Parathyroid adenoma (tissue), 2 donors: ENCODE measurements at regions not wholly inside any gene's neighbourhood (a gene's known extent, or its start where the extent isn't known, plus 50 kb on each side); places are given as distances from the start of the nearest gene placed in this dataset.

ENCODE experiments used
- H2AFZ ChIP-seq: fragments of 300-600 bp; sonication (generic); one replicate; pipeline ENCODE4 v1.7.0; 2017; ENCODE audit warnings: antibody characterized with exemption, mild to moderate bottlenecking
- H3K27ac ChIP-seq: fragments of 300-600 bp; sonication (generic); one replicate; pipeline ENCODE4 v1.7.0; 2017
- H3K27me3 ChIP-seq: fragments of 300-600 bp; sonication (generic); one replicate; pipeline ENCODE4 v1.7.0; 2017; ENCODE audit warnings: low read length; ENCODE audit not compliant: control insufficient read depth, insufficient read depth
- H3K36me3 ChIP-seq: fragments of 300-600 bp; sonication (generic); one replicate; pipeline ENCODE4 v1.7.0; 2017; ENCODE audit warnings: low read length; ENCODE audit not compliant: control insufficient read depth, insufficient read depth
- H3K4me1 ChIP-seq: fragments of 300-600 bp; sonication (generic); one replicate; pipeline ENCODE4 v1.7.0; 2017; ENCODE audit warnings: control low read depth
- H3K4me2 ChIP-seq: fragments of 300-600 bp; sonication (generic); one replicate; pipeline ENCODE4 v1.7.0; 2017; ENCODE audit warnings: low read length
- H3K4me3 ChIP-seq: fragments of 300-600 bp; sonication (generic); one replicate; pipeline ENCODE4 v1.7.0; 2017; ENCODE audit warnings: low read depth, low read length
- H3K79me2 ChIP-seq: fragments of 300-600 bp; sonication (generic); one replicate; pipeline ENCODE4 v1.7.0; 2017; ENCODE audit warnings: control low read depth
- H3K9ac ChIP-seq: fragments of 300-600 bp; sonication (generic); one replicate; pipeline ENCODE4 v1.7.0; 2017; ENCODE audit warnings: mild to moderate bottlenecking
- H3K9me3 ChIP-seq: fragments of 300-600 bp; sonication (generic); one replicate; pipeline ENCODE4 v1.7.0; 2017; ENCODE audit warnings: low read length; ENCODE audit not compliant: control insufficient read depth
- TF ChIP-seq, protein P1 (sequence below): fragments of 300-600 bp; sonication (generic); IDR thresholded peaks from one replicate; pipeline ENCODE4 v1.7.0; 2017; ENCODE audit warnings: antibody characterized with exemption, mild to moderate bottlenecking
- donor health status: primary hyperparathyroidism.

DNA sequence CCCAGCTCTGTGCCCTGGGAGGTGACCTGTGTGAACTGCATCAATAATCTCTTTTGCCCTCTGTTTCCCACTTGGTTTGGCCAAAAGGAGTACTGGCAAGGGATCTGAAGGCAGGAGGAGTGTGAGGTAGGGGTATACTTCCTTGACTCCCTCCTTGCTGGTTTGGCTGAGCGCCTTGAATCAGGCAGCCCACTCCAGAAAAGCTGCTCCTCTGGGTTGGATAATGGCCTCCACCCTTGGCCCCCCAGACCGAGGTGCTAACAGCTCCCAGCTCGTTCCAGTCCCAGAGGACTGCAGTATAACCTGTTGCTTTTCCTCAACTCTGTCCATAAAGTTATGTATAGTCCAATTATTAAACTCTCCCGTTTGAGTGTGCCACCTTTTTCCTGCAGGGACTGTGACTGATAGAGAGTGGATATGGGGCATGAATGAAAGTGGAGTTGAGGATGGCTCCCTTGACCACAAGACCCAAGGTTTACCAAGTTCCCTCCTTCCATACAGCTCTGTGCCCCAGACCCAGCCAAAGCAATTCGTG is 88.2 kb upstream of the HAND1 start:
- no peaks in the 10 kb centered on the region for H3K36me3 ChIP-seq

DNA sequence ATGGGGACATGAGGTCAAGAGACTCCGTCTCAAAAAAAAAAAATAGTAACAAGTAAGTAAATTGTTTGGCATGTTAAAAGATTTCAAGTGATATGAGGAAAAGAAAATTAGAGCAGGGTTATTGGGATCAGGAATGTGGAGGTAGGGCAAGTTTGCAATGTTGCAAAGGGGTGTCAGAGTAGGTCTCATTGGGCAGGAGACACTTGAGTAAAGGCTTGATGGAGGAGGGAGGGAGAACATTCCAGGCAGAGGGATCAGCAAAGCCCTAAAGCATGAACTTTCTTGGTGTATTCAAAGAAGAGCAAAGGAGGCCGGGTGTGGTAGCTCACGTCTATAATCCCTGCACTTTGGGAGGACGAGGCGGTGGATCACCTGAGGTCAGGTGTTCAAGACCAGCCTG is 87.1 kb upstream of the HAND1 start:
- Histone ChIP-seq H3K79me2 (no peaks in the 10 kb centered on the region), H3K4me3 (no peak overlapping the region), H3K4me2 (no peak overlapping the region), H3K4me1 (no peaks in the 10 kb centered on the region), H3K27me3 (no peaks in the 10 kb centered on the region), H3K9ac (no peak overlapping the region), H3K9me3 (no peaks in the 10 kb centered on the region), H2AFZ (no peak overlapping the region), H3K36me3 (no peaks in the 10 kb centered on the region), H3K27ac (no peak overlapping the region)
- TF ChIP-seq, protein P1, sequence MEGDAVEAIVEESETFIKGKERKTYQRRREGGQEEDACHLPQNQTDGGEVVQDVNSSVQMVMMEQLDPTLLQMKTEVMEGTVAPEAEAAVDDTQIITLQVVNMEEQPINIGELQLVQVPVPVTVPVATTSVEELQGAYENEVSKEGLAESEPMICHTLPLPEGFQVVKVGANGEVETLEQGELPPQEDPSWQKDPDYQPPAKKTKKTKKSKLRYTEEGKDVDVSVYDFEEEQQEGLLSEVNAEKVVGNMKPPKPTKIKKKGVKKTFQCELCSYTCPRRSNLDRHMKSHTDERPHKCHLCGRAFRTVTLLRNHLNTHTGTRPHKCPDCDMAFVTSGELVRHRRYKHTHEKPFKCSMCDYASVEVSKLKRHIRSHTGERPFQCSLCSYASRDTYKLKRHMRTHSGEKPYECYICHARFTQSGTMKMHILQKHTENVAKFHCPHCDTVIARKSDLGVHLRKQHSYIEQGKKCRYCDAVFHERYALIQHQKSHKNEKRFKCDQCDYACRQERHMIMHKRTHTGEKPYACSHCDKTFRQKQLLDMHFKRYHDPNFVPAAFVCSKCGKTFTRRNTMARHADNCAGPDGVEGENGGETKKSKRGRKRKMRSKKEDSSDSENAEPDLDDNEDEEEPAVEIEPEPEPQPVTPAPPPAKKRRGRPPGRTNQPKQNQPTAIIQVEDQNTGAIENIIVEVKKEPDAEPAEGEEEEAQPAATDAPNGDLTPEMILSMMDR, result no peak

More for the DNA sequence above, 88.2 kb upstream of the HAND1 start:
- Histone ChIP-seq H3K4me3 (no peak overlapping the region), H2AFZ (no peak overlapping the region), H3K79me2 (no peaks in the 10 kb centered on the region), H3K9ac (no peak overlapping the region), H3K4me1 (no peaks in the 10 kb centered on the region), H3K9me3 (no peaks in the 10 kb centered on the region), H3K27ac (no peak overlapping the region), H3K4me2 (no peak overlapping the region), H3K27me3 (no peaks in the 10 kb centered on the region)
- TF ChIP-seq, protein P1, result no peak

DNA sequence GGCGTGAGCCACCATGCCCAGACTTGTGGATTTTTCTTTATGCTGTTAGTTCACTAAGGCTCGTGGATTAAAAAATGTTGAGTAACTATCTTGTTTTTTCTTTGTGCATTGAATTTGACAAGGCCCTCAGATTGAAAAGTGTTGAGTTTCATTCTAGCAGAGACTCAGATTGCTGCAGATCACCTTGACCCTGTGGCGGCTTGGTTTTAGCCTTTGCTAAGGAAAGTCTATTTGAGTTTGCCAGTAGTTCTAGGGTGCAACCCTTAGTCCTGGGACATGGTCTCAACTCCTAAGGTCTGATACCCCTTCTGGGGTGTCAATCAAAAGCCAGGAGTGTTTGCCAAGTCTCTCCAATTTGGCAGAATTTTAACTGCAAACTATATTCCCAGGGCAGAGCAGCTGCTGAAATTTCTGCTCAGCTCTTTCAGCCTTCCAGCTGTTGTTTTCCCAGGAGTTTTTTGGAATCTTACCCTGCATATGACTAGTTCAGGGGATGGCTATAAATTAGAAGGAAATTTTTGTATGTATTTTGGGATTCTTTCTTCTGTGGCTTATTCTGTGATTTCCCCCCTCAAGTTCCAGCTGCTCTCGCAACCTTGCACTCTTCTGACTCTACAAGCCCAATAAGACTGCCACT is 84.3 kb upstream of the HAND1 start:
- Histone ChIP-seq H3K27me3 (no peaks in the 10 kb centered on the region), H3K36me3 (no peaks in the 10 kb centered on the region), H3K27ac (no peak overlapping the region), H3K79me2 (no peaks in the 10 kb centered on the region), H3K9me3 (no peaks in the 10 kb centered on the region), H3K4me2 (no peak overlapping the region), H3K4me3 (no peak overlapping the region), H2AFZ (no peak overlapping the region), H3K4me1 (no peaks in the 10 kb centered on the region), H3K9ac (no peak overlapping the region)
- TF ChIP-seq, protein P1, result no peak

DNA sequence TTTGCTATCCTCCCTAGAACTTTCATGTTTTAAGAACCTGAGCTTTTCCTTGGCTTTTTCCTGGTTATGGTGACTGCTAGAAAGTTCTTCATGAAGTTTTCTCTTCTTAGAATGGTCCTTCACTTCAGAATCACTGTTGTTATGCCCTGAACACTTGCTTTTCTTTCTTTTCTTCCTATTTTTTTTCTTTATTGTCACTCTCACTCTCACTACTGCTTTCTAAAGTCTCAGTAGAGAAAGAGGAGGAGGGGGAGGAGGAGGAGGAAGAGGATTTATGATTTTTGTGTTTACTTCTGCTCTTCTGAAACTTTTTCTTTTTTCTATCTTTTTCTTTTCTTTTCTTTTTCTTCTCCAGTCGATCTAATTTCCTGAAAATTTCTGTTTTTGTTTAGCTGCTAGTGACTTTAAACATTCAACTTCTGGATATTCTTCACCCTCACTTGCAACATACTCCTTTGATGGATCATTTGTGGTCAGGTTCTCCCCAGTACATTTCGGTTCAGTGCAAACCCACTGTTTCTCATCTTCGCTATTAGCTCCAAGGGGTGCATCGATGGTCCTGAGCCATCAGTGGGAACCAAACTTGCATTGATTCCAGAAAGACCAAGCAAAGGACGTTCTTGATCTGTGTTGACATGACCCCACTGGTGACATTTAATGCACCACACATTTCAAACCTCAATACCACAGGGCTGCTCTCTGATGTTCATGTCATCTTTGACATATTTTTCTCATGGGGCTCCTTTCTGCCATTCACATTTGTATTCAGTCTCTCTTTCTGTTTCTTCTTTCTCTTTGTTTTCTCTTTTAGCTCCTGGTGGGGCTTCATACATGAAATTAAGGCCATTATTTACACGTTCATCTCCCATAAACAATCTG is 81.6 kb upstream of the HAND1 start:
- Histone ChIP-seq H3K27me3 (no peaks in the 10 kb centered on the region), H3K4me3 (no peak overlapping the region), H3K4me2 (no peak overlapping the region), H3K9me3 (no peaks in the 10 kb centered on the region), H3K9ac (no peak overlapping the region), H3K36me3 (no peaks in the 10 kb centered on the region), H3K79me2 (no peaks in the 10 kb centered on the region), H3K4me1 (no peaks in the 10 kb centered on the region), H2AFZ (no peak overlapping the region), H3K27ac (no peak overlapping the region)
- TF ChIP-seq, protein P1, result no peak
